IMR-90 (cell line): ENCODE measurements at regions not wholly inside any gene's neighbourhood (a gene's known extent, or its start where the extent isn't known, plus 50 kb on each side); places are given as distances from the start of the nearest gene placed in this dataset.

ENCODE experiments used
- ATAC-seq: fragments of 200-7000 bp; cut with Tn5 transposase; 2 replicates; pipeline ENCODE4 v1.9.1; 2020; ENCODE audit warnings: low read depth, mild to moderate bottlenecking, moderate library complexity
- BruUV-seq: library from RNA; stranded (reverse); fragments of 400-500 nt; replicated peaks from 2 replicates; lab custom pipeline; 2021; lab: Mats Ljungman, UMichigan
- CTCF ChIA-PET: fragments of 300-600 bp; formaldehyde crosslinking; extraction: SDS; loops from one replicate; lab custom pipeline; 2021; ENCODE audit warnings: antibody characterized with exemption; lab: Yijun Ruan, JAX
- POLR2A ChIA-PET: fragments of 300-600 bp; sonication (Branson Sonifier 250); formaldehyde crosslinking; loops from one replicate; lab custom pipeline; 2022; ENCODE audit warnings: antibody characterized with exemption; ENCODE audit not compliant: unreplicated experiment; lab: Charles Lee
- DNase-seq: peaks from one replicate; pipeline ENCODE4 v3.0.0; 2013
- H2AFZ ChIP-seq: replicated peaks from 2 replicates; pipeline ENCODE3; 2013; ENCODE audit warnings: low read length, mild to moderate bottlenecking; ENCODE audit not compliant: poor library complexity
- H2AK5ac ChIP-seq: 2 replicates; pipeline ENCODE4 v1.6.1; 2013; ENCODE audit warnings: low read depth, low read length, inconsistent platforms
- H2AK9ac ChIP-seq: replicated peaks from 2 replicates; pipeline ENCODE3; 2013; ENCODE audit warnings: mild to moderate bottlenecking, low read depth, low read length, moderate library complexity; ENCODE audit not compliant: poor library complexity
- H2BK120ac ChIP-seq: 2 replicates; pipeline ENCODE4 v1.6.1; 2013; ENCODE audit warnings: low read depth, low read length, inconsistent platforms
- H2BK15ac ChIP-seq: 3 replicates; pipeline ENCODE4 v1.6.1; 2013; ENCODE audit warnings: low read depth, low read length, inconsistent platforms
- H2BK20ac ChIP-seq: 2 replicates; pipeline ENCODE4 v1.6.1; 2013; ENCODE audit warnings: low read depth, mild to moderate bottlenecking, inconsistent platforms, low read length, moderate library complexity
- H2BK5ac ChIP-seq: 2 replicates; pipeline ENCODE4 v1.6.1; 2013; ENCODE audit warnings: mild to moderate bottlenecking, low read depth, low read length, inconsistent platforms; ENCODE audit not compliant: poor library complexity, severe bottlenecking
- H3K14ac ChIP-seq: replicated peaks from 2 replicates; pipeline ENCODE4 v1.6.1; 2013; ENCODE audit warnings: low read depth, low read length, inconsistent platforms
- H3K18ac ChIP-seq: 2 replicates; pipeline ENCODE4 v1.6.1; 2013; ENCODE audit warnings: low read depth, low read length, control low read depth
- H3K23ac ChIP-seq: 2 replicates; pipeline ENCODE4 v1.6.1; 2013; ENCODE audit warnings: low read depth, low read length, inconsistent platforms
- H3K27ac ChIP-seq: 2 replicates; pipeline ENCODE4 v1.5.1; 2013; ENCODE audit warnings: mild to moderate bottlenecking, control low read depth, low read length; ENCODE audit not compliant: insufficient read depth
- H3K27me3 ChIP-seq: 2 replicates; pipeline ENCODE4 v1.6.1; 2013; ENCODE audit warnings: low read length; ENCODE audit not compliant: control insufficient read depth, insufficient read depth
- H3K36me3 ChIP-seq: 2 replicates; pipeline ENCODE4 v1.6.1; 2013; ENCODE audit warnings: low read length, mixed read lengths; ENCODE audit not compliant: control insufficient read depth, insufficient read depth
- H3K4ac ChIP-seq: 2 replicates; pipeline ENCODE4 v1.6.1; 2013; ENCODE audit warnings: low read depth, low read length, inconsistent platforms
- H3K4me1 ChIP-seq: 2 replicates; pipeline ENCODE4 v1.6.1; 2013; ENCODE audit warnings: low read length, mixed read lengths; ENCODE audit not compliant: control insufficient read depth, insufficient read depth
- H3K4me2 ChIP-seq: 2 replicates; pipeline ENCODE4 v1.6.1; 2013; ENCODE audit warnings: low read depth, mild to moderate bottlenecking, control low read depth, low read length, moderate library complexity
- H3K4me3 ChIP-seq: 2 replicates; pipeline ENCODE4 v1.5.1; 2013; ENCODE audit warnings: low read depth, mild to moderate bottlenecking, control low read depth, low read length, moderate library complexity; ENCODE audit not compliant: insufficient read depth
- H3K56ac ChIP-seq: 2 replicates; pipeline ENCODE4 v1.6.1; 2013; ENCODE audit warnings: low read length, inconsistent platforms; ENCODE audit not compliant: insufficient read depth; ENCODE audit errors: extremely low read depth
- H3K79me1 ChIP-seq, 2 experiments: 2 replicates each; pipeline ENCODE4 v1.6.1; 2013; ENCODE audit warnings: low read length in 2 of 2, inconsistent platforms in 1 of 2, low read depth in 1 of 2
- H3K9ac ChIP-seq: 2 replicates; pipeline ENCODE4 v1.6.1; 2013; ENCODE audit warnings: low read depth, low read length, control low read depth
- H3K9me1 ChIP-seq: 2 replicates; pipeline ENCODE4 v1.6.1; 2013; ENCODE audit warnings: low read length, inconsistent platforms; ENCODE audit not compliant: insufficient read depth
- H3K9me3 ChIP-seq: 2 replicates; pipeline ENCODE4 v1.6.1; 2013; ENCODE audit warnings: low read length; ENCODE audit not compliant: control insufficient read depth, insufficient read depth
- H4K20me1 ChIP-seq: 2 replicates; pipeline ENCODE4 v1.6.1; 2013; ENCODE audit warnings: low read length, inconsistent platforms; ENCODE audit not compliant: insufficient read depth
- H4K5ac ChIP-seq: 2 replicates; pipeline ENCODE4 v1.6.1; 2013; ENCODE audit warnings: mild to moderate bottlenecking, low read depth, low read length, control low read depth
- H4K8ac ChIP-seq, 2 experiments: 2 replicates each; pipeline ENCODE4 v1.6.1; 2013; ENCODE audit warnings: low read depth in 2 of 2, low read length in 2 of 2, control low read depth in 1 of 2, inconsistent platforms in 1 of 2
- H4K91ac ChIP-seq: 2 replicates; pipeline ENCODE4 v1.6.1; 2013; ENCODE audit warnings: low read depth, low read length, inconsistent platforms; ENCODE audit not compliant: insufficient read depth
- CEBPB ChIP-seq: IDR thresholded peaks from 2 replicates; pipeline ENCODE4 v1.6.1; 2012; ENCODE audit warnings: low read depth, low read length, improper control_type of control experiment
- FOS ChIP-seq: fragments of 150-350 bp; IDR thresholded peaks from 2 replicates; pipeline ENCODE4 v1.6.1; 2016; ENCODE audit warnings: low read depth, low read length
- MAFK ChIP-seq: IDR thresholded peaks from 2 replicates; pipeline ENCODE4 v1.6.1; 2012; ENCODE audit warnings: low read depth, low read length, improper control_type of control experiment
- MAZ ChIP-seq: IDR thresholded peaks from 2 replicates; pipeline ENCODE4 v1.6.1; 2012; ENCODE audit warnings: low read depth, mild to moderate bottlenecking, low read length, improper control_type of control experiment, moderate library complexity, borderline replicate concordance
- MXI1 ChIP-seq: IDR thresholded peaks from 2 replicates; pipeline ENCODE4 v1.6.1; 2012; ENCODE audit warnings: low read depth, mild to moderate bottlenecking, low read length, moderate library complexity, borderline replicate concordance
- NFE2L2 ChIP-seq: fragments of 150-350 bp; IDR thresholded peaks from 2 replicates; pipeline ENCODE4 v1.6.1; 2016; ENCODE audit warnings: low read depth, mild to moderate bottlenecking, low read length
- POLR2A ChIP-seq: IDR thresholded peaks from 2 replicates; pipeline ENCODE4 v1.6.1; 2012; ENCODE audit warnings: mild to moderate bottlenecking, low read depth, low read length
- RFX5 ChIP-seq: IDR thresholded peaks from 2 replicates; pipeline ENCODE4 v1.8.0; 2012; ENCODE audit warnings: low read depth, mild to moderate bottlenecking, low read length, moderate library complexity
- SMC3 ChIP-seq: fragments of 150-350 bp; IDR thresholded peaks from 2 replicates; pipeline ENCODE4 v1.6.1; 2016; ENCODE audit warnings: low read depth, mild to moderate bottlenecking, antibody characterized with exemption, low read length, moderate library complexity
- USF2 ChIP-seq: fragments of 150-350 bp; IDR thresholded peaks from 2 replicates; pipeline ENCODE4 v1.6.1; 2017; ENCODE audit warnings: mild to moderate bottlenecking, antibody characterized with exemption, low read length, low read depth
- WGBS, 2 experiments: methylation state at CpG; one replicate each; pipeline versions ENCODE4 v1.1.5 to v1.1.7; 2013; ENCODE audit warnings: missing lambda C conversion rate in 2 of 2; ENCODE audit not compliant: insufficient read length in 1 of 2; ENCODE audit errors: extremely low coverage in 2 of 2; 5-methylcytosine and 5-hydroxymethylcytosine counted together
- dilution Hi-C: fragments of 300-500 bp; cut with HindIII; formaldehyde crosslinking; loops from one replicate; pipeline ENCODE4 v1.14.3; 2018; ENCODE audit warnings: low sequenced_read_pairs; ENCODE audit not compliant: unreplicated experiment
- in situ Hi-C: fragments of 300-500 bp; cut with MboI; formaldehyde crosslinking; loops from 3 replicates; pipeline ENCODE4 v1.14.3; 2019; ENCODE audit warnings: low sequenced_read_pairs, inconsistent platforms, mixed read lengths
- intact Hi-C: fragments of 100-400 bp; cut with micrococcal nuclease; formaldehyde crosslinking; loops from 2 replicates; pipeline ENCODE4 v1.10.0; 2022

GRCh38 chr5:30183795-30184194 is 1009.7 kb upstream of the CDH6 start:
- intact Hi-C loops (no loop called here), in situ Hi-C loops (no loop called here), dilution Hi-C loops (no loop called here)
- H3K9me3 ChIP-seq, result peaks cover 5% of the 10 kb centered on the region
- TF ChIP-seq MAZ, result no peak
- no peak for TF ChIP-seq NFE2L2
- TF ChIP-seq CEBPB, result no peak
- no peak for TF ChIP-seq RFX5
- no peak for TF ChIP-seq USF2
- no peak for TF ChIP-seq MAFK
- no peak for TF ChIP-seq FOS
- no peak for TF ChIP-seq MXI1
- TF ChIP-seq POLR2A, result no peak
- TF ChIP-seq SMC3, result no peak
- CTCF ChIA-PET, result no interaction called here
- no peak overlapping the region for H3K4ac ChIP-seq
- DNase-seq (no peak), ATAC-seq (no peak)
- H4K8ac ChIP-seq, result no peak overlapping the region
- no peak overlapping the region for H4K91ac ChIP-seq
- H2BK20ac ChIP-seq, result no peak overlapping the region
- H3K23ac ChIP-seq, result no peak overlapping the region
- no peak overlapping the region for H2AFZ ChIP-seq
- no peaks in the 10 kb centered on the region for H3K79me1 ChIP-seq
- H3K4me3 ChIP-seq, result no peak overlapping the region
- H3K27me3 ChIP-seq, result no peaks in the 10 kb centered on the region
- H3K56ac ChIP-seq, result no peak overlapping the region
- H2BK5ac ChIP-seq, result no peak overlapping the region
- H3K36me3 ChIP-seq, result no peaks in the 10 kb centered on the region
- H3K4me1 ChIP-seq, result no peaks in the 10 kb centered on the region
- no CpG with 5 or more reads among the region's 7 CpGs for WGBS, 2 experiments
- POLR2A ChIA-PET, result no interaction called here
- no peak overlapping the region for H2AK5ac ChIP-seq
- no peak overlapping the region for H2AK9ac ChIP-seq
- H4K5ac ChIP-seq, result no peak overlapping the region
- H3K9me1 ChIP-seq, result no peaks in the 10 kb centered on the region
- no peak overlapping the region for H3K4me2 ChIP-seq
- no peak overlapping the region for H3K14ac ChIP-seq
- no peak overlapping the region for H3K18ac ChIP-seq
- no peaks in the 10 kb centered on the region for H4K20me1 ChIP-seq
- H3K27ac ChIP-seq, result no peak overlapping the region
- no peak overlapping the region for H3K9ac ChIP-seq
- H2BK120ac ChIP-seq, result no peak overlapping the region
- no TSS peak for BruUV-seq
- no peak overlapping the region for H2BK15ac ChIP-seq
